Posterior vena cava (tissue), 2 donors: ENCODE measurements at regions not wholly inside any gene's neighbourhood (a gene's known extent, or its start where the extent isn't known, plus 50 kb on each side); places are given as distances from the start of the nearest gene placed in this dataset.

ENCODE experiments used
- DNase-seq: peaks from one replicate; pipeline ENCODE4 v3.0.0-alpha.2; 2020; ENCODE audit warnings: low spot score
- intact Hi-C, 2 donors: fragments of 100-400 bp; cut with DNase I; formaldehyde crosslinking; loops; one replicate each; pipeline versions ENCODE4 v1.14.1 to v1.14.2; 2022 to 2023
- donor health status: DM: yes; HTN: yes; CAD: no.
- donor health status: DM: yes; HTN: yes; CAD: no.

DNA sequence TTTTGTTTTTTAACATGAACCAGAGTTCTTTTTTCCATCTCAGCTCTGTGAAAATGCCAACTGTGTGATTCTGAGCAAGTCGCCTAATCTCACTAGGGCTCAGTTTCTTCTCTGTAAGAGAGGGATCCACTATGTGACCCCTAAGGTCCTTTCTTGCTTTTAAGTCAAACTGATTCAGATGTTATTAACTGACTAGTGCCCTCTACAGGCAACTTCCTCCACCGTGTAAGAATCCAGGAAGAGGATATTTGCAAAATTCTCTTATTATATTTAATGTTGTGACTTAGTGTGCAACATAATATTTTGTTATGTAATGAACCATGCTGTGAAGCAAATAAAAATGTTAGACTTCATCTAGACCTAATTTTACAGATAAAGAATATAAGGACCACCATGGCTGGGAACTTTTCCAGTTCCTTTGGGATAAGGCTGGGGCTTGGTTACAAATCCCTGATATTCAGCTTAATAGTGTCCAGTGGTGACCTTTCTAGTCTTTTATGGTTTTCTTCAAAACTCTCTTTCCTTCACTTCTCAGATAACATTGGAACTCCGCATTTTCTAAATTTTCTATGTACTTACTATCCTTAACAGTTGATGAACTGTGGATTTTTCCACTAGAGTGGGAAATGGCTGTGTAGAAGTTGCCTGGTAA is 244.7 kb downstream of the PIK3R1 start:
- no peak for DNase-seq
- intact Hi-C loops = no loop called here

DNA sequence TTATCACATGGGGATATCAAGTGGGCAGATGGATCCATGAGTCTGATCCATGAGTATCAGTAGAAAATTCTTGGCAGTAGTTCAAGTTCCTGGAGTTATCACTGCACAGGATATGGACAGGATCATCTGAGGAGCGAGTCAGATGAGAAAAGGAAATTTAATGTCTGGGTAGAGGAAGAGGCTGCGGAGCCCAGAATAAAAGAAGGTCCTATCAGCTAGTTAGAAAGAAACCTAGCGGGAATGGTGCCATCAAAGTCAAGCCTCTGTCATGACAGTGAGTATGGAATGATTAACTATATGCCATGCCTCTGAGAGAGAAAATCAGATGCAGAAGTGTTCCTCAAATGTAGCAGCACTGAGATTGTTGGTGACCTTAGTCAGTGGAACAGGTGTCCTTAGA is 248.1 kb downstream of the PIK3R1 start:
- DNase-seq = no peak
- intact Hi-C loops = no loop called here

- no peak for DNase-seq
- intact Hi-C loops = no loop called here
These were observed 248.9 kb downstream of the PIK3R1 start for GRCh38 chr5:68464424-68464823.

DNA sequence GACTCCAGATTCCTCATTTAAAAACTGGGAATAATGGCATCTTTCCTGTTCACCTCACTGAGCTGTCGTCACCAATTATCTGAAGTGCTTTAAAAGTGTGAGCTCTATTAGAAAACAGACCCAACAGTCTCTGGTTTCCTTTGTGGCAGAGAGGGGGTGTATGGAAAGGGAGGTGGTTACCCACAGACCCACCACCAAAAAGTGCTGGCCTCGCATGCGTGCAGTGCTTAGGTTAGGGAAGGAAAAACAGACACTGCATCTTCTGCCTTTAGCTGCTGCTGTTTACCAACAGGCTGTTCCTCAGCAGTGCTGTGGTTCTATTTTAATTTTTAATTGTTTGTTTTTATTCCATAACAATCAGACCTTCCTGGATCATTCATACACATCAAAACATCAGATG is 249.6 kb downstream of the PIK3R1 start:
- no peak for DNase-seq
- intact Hi-C loops = no loop called here

DNA sequence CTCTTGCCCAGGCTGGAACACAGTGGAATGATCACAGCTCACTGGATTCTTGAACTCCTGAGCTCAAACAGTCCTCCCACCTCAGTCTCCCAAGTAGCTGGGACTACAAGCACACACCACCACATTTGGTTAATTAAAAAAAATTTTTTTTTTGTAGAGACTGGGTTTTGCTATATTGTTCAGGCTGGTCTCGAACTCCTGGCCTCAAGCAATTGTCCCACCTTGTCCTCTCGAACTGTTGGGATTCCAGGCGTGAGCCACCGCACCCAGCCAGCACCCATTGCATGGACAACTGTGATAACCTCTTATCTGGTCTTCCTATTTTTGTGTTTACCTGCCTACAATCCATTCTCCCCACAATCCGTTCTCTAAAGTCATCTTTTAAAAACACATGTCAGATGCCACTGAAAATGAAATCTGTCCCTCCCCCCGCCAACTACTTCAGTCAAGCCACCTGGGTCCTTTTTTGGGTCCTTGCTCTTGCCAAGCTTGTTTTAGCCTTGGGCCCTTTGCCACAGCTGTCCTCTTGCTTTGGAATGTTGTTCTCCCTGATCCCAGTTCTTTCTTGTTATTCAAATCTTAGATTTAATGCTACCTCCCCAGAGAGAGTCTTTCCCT is 250.5 kb downstream of the PIK3R1 start:
- intact Hi-C loops = no loop called here
- DNase-seq = no peak

- DNase-seq = no peak
- intact Hi-C loops = no loop called here
These were observed 251.7 kb downstream of the PIK3R1 start for GRCh38 chr5:68467208-68467607.

DNA sequence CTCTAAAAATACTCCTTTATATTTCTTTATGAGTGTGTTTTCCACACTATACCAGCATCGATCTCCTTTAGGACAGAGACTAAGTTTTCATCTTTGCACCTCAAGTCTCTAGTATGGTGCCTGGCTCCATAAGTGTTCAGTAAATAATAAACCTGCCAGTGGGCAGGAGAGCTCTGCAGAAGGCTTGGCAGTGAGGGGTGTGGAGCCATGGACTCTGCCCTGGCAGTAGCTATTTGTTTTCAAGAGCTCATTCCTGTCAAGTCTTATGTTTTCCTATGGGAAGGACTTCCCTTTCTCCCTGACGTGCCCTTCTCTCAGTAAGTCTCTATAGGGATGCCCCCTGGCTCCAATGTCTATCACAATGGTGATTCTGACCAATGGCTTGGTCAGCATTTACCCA is 252.2 kb downstream of the PIK3R1 start:
- no peak for DNase-seq
- intact Hi-C loops = no loop called here

- intact Hi-C loops = no loop called here
- DNase-seq = no peak
These were observed 252.8 kb downstream of the PIK3R1 start for GRCh38 chr5:68468322-68468721.

DNA sequence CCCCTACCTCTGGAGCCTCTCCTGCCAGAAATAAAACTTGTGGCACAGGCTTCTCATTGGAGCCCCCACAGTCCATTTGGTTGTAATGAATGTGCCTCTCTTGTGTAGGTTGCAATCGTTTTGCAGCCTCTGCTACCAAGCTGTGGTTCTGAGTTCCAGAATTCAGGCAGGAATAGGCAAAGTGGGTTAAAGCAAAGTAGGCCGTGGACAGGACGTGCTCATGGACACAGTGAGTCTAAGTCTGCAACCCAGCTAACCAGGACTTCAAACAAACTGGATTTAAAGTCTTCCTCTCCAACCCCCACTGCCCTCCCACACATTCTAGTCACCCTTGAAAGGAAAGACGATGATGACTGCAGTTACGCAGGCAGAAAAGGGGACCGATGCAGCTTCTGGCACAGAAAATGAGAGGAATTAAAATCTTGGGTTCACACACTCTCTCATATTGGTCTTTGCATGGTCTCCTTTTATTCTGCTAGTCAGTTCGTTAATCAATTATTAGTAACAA is 260.0 kb downstream of the PIK3R1 start:
- no peak for DNase-seq
- intact Hi-C loops = no loop called here

- intact Hi-C loops = no loop called here
- no peak for DNase-seq
These were observed 261.3 kb downstream of the PIK3R1 start for GRCh38 chr5:68476854-68477253.

GRCh38 chr5:68478301-68479095 is 262.9 kb downstream of the PIK3R1 start:
- intact Hi-C loops = no loop called here
- no peak for DNase-seq

GRCh38 chr5:68479524-68479923 is 264.0 kb downstream of the PIK3R1 start:
- no peak for DNase-seq
- intact Hi-C loops = no loop called here

GRCh38 chr5:68480335-68480940 is 264.9 kb downstream of the PIK3R1 start:
- intact Hi-C loops = no loop called here
- DNase-seq = no peak

DNA sequence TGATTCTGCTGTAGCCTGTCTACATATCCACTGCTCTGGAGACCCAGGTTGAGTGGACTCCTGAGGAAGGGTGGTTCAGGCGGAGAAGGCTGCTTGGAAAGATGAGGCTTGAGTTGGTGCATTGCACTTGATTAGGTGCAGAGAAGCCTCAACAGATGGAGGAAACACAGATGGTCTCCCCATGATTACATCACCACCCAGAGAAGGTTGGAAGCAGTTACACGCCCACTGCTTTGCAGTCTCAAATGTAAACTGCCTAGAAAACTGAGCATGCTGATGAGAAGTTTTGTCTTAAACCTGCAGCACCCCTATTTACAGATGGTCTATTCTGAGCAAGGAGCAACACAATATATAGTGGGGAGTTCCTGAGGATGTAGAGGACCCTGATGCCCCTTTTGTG is 266.6 kb downstream of the PIK3R1 start:
- DNase-seq = no peak
- intact Hi-C loops = no loop called here

DNA sequence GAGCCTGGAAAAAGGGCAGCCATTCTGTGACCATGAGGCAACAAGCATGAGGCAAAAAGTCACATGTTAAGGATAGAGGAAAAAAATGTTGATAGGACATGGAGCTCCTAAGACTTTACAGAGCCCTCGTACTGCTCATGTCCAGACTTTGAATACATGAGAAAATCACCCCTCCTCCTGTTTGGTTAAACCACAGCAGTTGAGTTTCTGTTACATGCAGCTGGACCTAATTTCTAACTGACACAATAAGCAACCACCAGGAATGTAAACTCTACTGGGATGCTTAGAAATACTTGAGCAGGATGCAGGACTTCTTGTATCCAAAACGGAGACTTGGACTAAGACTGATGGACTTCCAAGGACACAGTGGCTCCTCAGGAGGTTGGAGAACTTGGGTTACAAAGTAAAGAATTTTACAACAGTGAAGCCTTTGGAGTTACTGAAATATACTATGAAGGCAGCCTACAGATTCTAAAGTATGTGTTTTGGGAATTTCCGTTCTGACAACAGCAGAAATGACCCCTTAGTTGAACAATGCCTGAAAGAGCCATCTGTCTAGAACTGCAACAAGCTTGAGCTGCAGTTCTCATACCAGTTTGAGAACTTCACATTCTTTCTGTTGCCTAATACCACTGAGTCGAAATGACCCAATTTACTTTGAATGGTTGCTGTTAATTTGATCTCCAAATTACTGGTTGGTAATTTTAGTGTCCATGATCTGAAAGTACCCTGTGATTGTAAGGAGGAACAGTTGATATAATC is 268.9 kb downstream of the PIK3R1 start:
- no peak for DNase-seq
- intact Hi-C loops = no loop called here

- intact Hi-C loops = no loop called here
- DNase-seq = no peak
These were observed 274.0 kb downstream of the PIK3R1 start for GRCh38 chr5:68489556-68489955.

DNA sequence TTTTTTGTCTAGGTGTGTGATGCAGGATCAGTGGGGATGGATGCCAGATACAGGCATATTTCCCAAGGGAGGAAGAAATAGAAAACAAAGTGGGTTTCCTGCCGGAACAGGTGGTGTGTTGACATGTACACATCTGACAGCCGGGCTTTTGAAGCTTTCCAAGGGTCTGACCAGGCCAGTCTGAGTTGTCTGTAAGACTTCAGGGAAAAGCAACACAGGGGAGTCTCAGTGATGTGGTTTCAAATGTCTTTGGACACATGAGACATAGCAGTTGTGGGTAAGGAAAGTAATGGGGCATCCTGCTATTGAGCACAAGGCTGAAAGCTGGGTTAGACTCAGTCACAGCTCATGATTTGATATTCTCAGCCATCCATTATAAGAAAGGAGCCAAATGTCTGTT is 274.9 kb downstream of the PIK3R1 start:
- intact Hi-C loops = no loop called here
- DNase-seq = no peak

GRCh38 chr5:68494771-68495170 is 279.2 kb downstream of the PIK3R1 start:
- no peak for DNase-seq

GRCh38 chr5:68499987-68500386 is 284.4 kb downstream of the PIK3R1 start:
- DNase-seq = no peak
- intact Hi-C loops = no loop called here

More at GRCh38 chr5:68494771-68495170, 279.2 kb downstream of the PIK3R1 start:
- intact Hi-C loops = no loop called here
